ENCODE measurements at regions not wholly inside any gene's neighbourhood (a gene's known extent, or its start where the extent isn't known, plus 50 kb on each side); places are given as distances from the start of the nearest gene placed in this dataset.

DNA sequence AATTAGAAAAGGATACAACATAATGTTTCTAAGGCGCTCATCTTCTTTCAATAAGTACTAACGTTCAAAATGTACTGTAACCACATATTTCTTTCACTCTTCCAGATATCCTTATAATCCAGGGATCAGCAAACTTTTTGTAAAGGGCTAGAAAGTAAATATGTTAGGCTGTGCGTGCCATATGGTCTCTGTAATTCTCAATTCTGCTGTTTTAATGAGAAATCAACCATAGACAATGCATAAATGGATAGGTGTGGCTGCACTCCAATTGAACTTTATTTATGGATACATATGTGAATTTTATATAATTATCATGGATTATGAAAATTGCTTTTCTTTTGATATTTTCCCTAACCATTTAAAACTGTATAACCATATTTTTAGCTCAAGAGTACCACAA lies 459.4 kb downstream of the EPHA4 start:
- POLR2A ChIA-PET, result no interaction called here
- Histone ChIP-seq H3K4me1 (ENCODE audit: insufficient read depth, low read length) (no peaks in the 10 kb centered on the region), H3K4me3 (ENCODE audit: low read length) (no peak overlapping the region), H3K27me3 (ENCODE audit: control insufficient read depth in 1 of 2, insufficient read depth in 2 of 2, low read length in 2 of 2) (no peaks in the 10 kb centered on the region), H3K9me3 (ENCODE audit: control insufficient read depth in 1 of 2, insufficient read depth in 1 of 2, low read length in 2 of 2) (no peaks in the 10 kb centered on the region), H3K27ac (ENCODE audit: low read depth in 1 of 2, low read length in 2 of 2) (no peak overlapping the region), H3K36me3 (ENCODE audit: insufficient read depth, low read length) (no peaks in the 10 kb centered on the region)
- intact Hi-C loops (cut with DNase I, micrococcal nuclease), result no loop called here
- no peak for DNase-seq
- no peak for ATAC-seq (ENCODE audit: poor library complexity)
- Mint-ChIP-seq H3K27me3 (no peaks in the 10 kb centered on the region), H3K36me3 (ENCODE audit: low read depth) (no peaks in the 10 kb centered on the region), H3K4me3 (no peak overlapping the region), H3K27ac (no peak overlapping the region), H3K9me3 (no peaks in the 10 kb centered on the region), H3K4me1 (ENCODE audit: low read depth) (no peaks in the 10 kb centered on the region)
- CTCF ChIA-PET, result no interaction called here
- TF ChIP-seq, protein P1, sequence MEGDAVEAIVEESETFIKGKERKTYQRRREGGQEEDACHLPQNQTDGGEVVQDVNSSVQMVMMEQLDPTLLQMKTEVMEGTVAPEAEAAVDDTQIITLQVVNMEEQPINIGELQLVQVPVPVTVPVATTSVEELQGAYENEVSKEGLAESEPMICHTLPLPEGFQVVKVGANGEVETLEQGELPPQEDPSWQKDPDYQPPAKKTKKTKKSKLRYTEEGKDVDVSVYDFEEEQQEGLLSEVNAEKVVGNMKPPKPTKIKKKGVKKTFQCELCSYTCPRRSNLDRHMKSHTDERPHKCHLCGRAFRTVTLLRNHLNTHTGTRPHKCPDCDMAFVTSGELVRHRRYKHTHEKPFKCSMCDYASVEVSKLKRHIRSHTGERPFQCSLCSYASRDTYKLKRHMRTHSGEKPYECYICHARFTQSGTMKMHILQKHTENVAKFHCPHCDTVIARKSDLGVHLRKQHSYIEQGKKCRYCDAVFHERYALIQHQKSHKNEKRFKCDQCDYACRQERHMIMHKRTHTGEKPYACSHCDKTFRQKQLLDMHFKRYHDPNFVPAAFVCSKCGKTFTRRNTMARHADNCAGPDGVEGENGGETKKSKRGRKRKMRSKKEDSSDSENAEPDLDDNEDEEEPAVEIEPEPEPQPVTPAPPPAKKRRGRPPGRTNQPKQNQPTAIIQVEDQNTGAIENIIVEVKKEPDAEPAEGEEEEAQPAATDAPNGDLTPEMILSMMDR (IDR thresholded peaks at IDR 0.05), result no peak

DNA sequence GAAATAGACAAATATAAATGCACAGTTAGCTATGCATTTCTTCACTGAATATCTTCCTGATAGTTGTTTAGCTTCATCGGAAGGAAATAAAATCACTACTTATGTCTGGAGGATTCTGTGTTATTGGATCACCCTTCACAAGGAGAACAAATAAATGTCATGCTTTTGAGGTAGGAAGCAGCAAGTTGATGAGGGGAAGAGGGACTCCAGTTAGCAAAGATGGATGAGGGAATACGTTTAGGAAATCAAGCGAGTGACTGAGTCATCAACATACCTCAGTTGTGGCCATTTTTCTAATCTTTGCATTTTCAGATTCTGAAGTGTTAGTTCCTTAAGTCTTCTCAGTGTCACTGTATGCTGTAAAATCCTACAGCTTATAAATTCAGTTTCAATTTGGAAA lies 456.2 kb downstream of the EPHA4 start:
- H3K9me3 ChIP-seq (ENCODE audit: control insufficient read depth in 1 of 2, insufficient read depth in 1 of 2, low read length in 2 of 2), result no peaks in the 10 kb centered on the region
- no peaks in the 10 kb centered on the region for H3K27me3 ChIP-seq (ENCODE audit: control insufficient read depth in 1 of 2, insufficient read depth in 2 of 2, low read length in 2 of 2)
- TF ChIP-seq, protein P1 (IDR thresholded peaks at IDR 0.05), result no peak
- H3K36me3 Mint-ChIP-seq (ENCODE audit: low read depth), result no peaks in the 10 kb centered on the region
- DNase-seq (no peak), ATAC-seq (ENCODE audit: poor library complexity) (no peak)
- ChIA-PET CTCF (interaction anchor here (0.6 kb wide), 1 partner anchor 308 kb away, joined by 5 read pairs; no protein-coding TSS in a partner anchor), POLR2A (no interaction called here)
- no peak overlapping the region for H3K27ac Mint-ChIP-seq
- H3K9me3 Mint-ChIP-seq, result no peaks in the 10 kb centered on the region
- no peak overlapping the region for H3K4me3 Mint-ChIP-seq
- H3K4me3 ChIP-seq (ENCODE audit: low read length), result no peak overlapping the region
- intact Hi-C loops (cut with DNase I, micrococcal nuclease), result no loop called here
- no peaks in the 10 kb centered on the region for H3K4me1 Mint-ChIP-seq (ENCODE audit: low read depth)
- H3K4me1 ChIP-seq (ENCODE audit: insufficient read depth, low read length), result no peaks in the 10 kb centered on the region
- no peak overlapping the region for H3K27ac ChIP-seq (ENCODE audit: low read depth in 1 of 2, low read length in 2 of 2)
- peaks cover 5% of the 10 kb centered on the region for H3K27me3 Mint-ChIP-seq
- H3K36me3 ChIP-seq (ENCODE audit: insufficient read depth, low read length), result no peaks in the 10 kb centered on the region

DNA sequence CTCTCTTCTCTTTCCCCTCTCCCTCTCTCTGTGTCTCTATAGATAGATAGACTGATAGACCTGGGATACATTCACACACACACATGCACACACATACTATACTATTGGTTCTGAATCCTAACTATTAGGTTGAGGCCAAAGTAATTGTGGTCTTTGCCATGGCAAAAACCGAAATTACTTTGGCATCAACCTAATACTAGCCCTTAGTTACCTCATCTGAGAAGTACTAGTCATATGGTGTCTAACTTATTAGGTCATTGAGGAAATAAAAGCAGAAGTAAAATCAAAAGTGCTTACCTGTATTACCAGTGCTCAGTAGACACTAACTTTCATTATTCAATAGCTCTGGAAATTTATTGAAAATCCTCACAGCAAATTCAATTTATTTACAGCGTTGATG lies 451.5 kb downstream of the EPHA4 start:
- no peak for ATAC-seq (ENCODE audit: poor library complexity)
- TF ChIP-seq, protein P1 (IDR thresholded peaks at IDR 0.05), result no peak
- H3K9me3 Mint-ChIP-seq, result no peaks in the 10 kb centered on the region
- Histone ChIP-seq H3K27ac (ENCODE audit: low read depth in 1 of 2, low read length in 2 of 2) (no peak overlapping the region), H3K9me3 (ENCODE audit: control insufficient read depth in 1 of 2, insufficient read depth in 1 of 2, low read length in 2 of 2) (no peaks in the 10 kb centered on the region), H3K36me3 (ENCODE audit: insufficient read depth, low read length) (no peaks in the 10 kb centered on the region), H3K4me3 (ENCODE audit: low read length) (no peak overlapping the region), H3K27me3 (ENCODE audit: control insufficient read depth in 1 of 2, insufficient read depth in 2 of 2, low read length in 2 of 2) (peaks cover 0 to 7% of the 10 kb centered on the region in 2 experiments), H3K4me1 (ENCODE audit: insufficient read depth, low read length) (no peaks in the 10 kb centered on the region)
- no peak overlapping the region for H3K27ac Mint-ChIP-seq
- intact Hi-C loops (cut with DNase I, micrococcal nuclease), result no loop called here
- no peaks in the 10 kb centered on the region for H3K36me3 Mint-ChIP-seq (ENCODE audit: low read depth)
- H3K4me3 Mint-ChIP-seq, result no peak overlapping the region
- H3K4me1 Mint-ChIP-seq (ENCODE audit: low read depth), result no peaks in the 10 kb centered on the region
- peaks cover 18% of the 10 kb centered on the region for H3K27me3 Mint-ChIP-seq
- ChIA-PET POLR2A (no interaction called here), CTCF (no interaction called here)
- DNase-seq, result no peak
